GM12878 (cell line): ENCODE measurements at regions not wholly inside any gene's neighbourhood (a gene's known extent, or its start where the extent isn't known, plus 50 kb on each side); places are given as distances from the start of the nearest gene placed in this dataset.

Experiments used
- CEBPB ChIP-seq, 2 experiments: fragments of 150-350 bp in 1 of 2; IDR thresholded peaks; 2 replicates each; pipeline ENCODE4 v1.6.1; 2012 to 2014; ENCODE audit warnings: low read depth in 2 of 2, low read length in 2 of 2, borderline replicate concordance in 1 of 2, inconsistent platforms in 1 of 2
- TF ChIP-seq, protein P1 (sequence below): IDR thresholded peaks from 2 replicates; pipeline ENCODE4 v1.6.1; 2012; ENCODE audit warnings: mild to moderate bottlenecking, low read depth, low read length
- TF ChIP-seq, protein P2 (sequence below), 3 experiments: IDR thresholded peaks in 2 of 3; conservative IDR thresholded peaks in 1 of 3; 2 replicates each; pipeline ENCODE4 v1.5.1; 2011; ENCODE audit warnings: low read depth in 3 of 3, low read length in 3 of 3, mild to moderate bottlenecking in 3 of 3, control low read depth in 2 of 3, moderate library complexity in 2 of 3, inconsistent platforms in 1 of 3, mixed read lengths in 1 of 3; ENCODE audit not compliant: control insufficient read depth in 2 of 3, insufficient read depth in 1 of 3; ENCODE audit errors: extremely low read depth in 1 of 3

DNA sequence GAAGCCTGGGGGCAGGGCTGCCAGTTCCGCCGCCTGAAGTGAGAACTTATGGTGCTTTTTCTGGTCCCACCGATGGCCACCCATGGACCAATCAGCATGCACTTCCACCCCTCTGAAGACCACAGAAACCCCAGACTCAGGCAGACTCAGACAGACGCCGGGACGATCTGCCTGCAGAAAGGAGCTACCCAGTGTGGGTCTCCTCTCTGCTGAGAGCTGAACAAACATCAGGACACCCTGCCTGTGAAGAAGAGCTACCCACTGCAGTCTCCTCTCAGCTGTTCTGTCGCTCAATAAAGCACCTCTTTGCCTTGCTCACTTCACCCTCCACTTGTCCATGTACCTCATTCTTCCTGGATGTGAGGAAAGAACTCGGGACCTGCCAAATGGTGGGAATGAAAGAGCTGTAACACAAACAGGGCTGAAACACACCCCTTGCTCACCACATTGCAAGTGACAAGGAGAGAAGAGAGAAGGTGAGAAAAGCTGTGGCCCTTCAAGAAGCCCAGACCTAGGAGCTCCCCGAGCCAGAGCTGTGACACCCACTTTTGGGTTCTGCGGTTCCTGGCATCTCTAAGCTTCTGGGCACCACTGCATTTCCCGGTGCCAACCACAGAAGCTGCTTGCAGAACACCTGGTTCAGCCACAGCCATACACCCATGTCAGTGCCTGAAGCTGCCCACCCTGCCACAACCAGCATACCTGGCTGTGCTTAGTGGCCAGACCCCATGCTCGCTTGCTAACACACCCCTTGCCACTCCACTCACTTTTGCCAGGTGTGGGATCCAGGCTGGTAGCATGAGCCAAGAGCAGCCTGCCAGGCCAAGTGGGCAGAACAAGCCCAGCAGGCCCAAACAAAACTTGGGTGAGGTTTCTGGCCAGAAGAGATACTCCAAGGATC, 114.3 kb upstream of the TSLP start:
- TF ChIP-seq, protein P1, sequence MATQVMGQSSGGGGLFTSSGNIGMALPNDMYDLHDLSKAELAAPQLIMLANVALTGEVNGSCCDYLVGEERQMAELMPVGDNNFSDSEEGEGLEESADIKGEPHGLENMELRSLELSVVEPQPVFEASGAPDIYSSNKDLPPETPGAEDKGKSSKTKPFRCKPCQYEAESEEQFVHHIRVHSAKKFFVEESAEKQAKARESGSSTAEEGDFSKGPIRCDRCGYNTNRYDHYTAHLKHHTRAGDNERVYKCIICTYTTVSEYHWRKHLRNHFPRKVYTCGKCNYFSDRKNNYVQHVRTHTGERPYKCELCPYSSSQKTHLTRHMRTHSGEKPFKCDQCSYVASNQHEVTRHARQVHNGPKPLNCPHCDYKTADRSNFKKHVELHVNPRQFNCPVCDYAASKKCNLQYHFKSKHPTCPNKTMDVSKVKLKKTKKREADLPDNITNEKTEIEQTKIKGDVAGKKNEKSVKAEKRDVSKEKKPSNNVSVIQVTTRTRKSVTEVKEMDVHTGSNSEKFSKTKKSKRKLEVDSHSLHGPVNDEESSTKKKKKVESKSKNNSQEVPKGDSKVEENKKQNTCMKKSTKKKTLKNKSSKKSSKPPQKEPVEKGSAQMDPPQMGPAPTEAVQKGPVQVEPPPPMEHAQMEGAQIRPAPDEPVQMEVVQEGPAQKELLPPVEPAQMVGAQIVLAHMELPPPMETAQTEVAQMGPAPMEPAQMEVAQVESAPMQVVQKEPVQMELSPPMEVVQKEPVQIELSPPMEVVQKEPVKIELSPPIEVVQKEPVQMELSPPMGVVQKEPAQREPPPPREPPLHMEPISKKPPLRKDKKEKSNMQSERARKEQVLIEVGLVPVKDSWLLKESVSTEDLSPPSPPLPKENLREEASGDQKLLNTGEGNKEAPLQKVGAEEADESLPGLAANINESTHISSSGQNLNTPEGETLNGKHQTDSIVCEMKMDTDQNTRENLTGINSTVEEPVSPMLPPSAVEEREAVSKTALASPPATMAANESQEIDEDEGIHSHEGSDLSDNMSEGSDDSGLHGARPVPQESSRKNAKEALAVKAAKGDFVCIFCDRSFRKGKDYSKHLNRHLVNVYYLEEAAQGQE: no peak
- TF ChIP-seq CEBPB (IDR thresholded peaks at IDR 0.05; ENCODE audit: borderline replicate concordance in 1 of 2, low read depth in 2 of 2, low read length in 2 of 2): no peak
- TF ChIP-seq, protein P2, sequence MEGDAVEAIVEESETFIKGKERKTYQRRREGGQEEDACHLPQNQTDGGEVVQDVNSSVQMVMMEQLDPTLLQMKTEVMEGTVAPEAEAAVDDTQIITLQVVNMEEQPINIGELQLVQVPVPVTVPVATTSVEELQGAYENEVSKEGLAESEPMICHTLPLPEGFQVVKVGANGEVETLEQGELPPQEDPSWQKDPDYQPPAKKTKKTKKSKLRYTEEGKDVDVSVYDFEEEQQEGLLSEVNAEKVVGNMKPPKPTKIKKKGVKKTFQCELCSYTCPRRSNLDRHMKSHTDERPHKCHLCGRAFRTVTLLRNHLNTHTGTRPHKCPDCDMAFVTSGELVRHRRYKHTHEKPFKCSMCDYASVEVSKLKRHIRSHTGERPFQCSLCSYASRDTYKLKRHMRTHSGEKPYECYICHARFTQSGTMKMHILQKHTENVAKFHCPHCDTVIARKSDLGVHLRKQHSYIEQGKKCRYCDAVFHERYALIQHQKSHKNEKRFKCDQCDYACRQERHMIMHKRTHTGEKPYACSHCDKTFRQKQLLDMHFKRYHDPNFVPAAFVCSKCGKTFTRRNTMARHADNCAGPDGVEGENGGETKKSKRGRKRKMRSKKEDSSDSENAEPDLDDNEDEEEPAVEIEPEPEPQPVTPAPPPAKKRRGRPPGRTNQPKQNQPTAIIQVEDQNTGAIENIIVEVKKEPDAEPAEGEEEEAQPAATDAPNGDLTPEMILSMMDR (IDR thresholded peaks at IDR 0.05 in 2 of 3, conservative IDR thresholded peaks at IDR 0.05 in 1 of 3; ENCODE audit: control insufficient read depth in 2 of 3, extremely low read depth in 1 of 3, insufficient read depth in 1 of 3, low read depth in 3 of 3, low read length in 3 of 3): no peak
